Amniotic stem cell (primary cell): ENCODE measurements at regions not wholly inside any gene's neighbourhood (a gene's known extent, or its start where the extent isn't known, plus 50 kb on each side); places are given as distances from the start of the nearest gene placed in this dataset.

ENCODE experiments used
- DNase-seq: peaks from one replicate; lab custom pipeline; 2025; lab: John Stamatoyannopoulos, UW

DNA sequence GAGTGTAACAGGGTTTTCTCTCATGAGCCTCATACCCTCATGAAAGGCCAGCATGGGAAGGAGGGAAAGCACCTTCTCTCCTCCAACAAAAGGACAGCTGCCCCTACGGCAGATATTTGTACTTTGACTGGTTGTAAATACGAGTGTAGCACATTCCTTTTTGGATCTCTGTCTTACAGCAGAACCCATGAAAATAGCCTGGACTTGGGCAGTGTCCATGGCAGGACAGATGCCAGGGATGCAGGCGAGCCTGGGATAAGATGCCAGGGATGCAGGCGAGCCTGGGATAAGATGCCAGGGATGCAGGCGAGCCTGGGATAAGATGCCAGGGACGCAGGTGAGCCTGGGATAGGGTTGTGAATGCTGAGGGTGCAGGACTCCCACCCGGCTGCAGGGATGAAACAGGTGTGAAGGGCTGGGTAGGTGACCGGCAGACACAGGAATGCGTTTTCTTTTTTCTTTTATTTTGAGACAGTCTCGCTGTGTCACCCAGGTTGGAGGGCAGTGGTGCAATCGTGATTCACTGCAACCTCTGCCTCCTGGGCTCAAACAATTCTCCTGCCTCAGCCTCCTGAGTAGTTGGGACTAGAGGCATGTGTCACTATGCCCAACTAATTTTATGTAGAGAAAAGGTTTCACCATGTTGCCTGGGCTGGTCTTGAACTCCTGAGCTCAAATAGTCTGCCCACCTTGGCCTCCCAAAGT lies 120.0 kb downstream of the BEGAIN start:
- no peak for DNase-seq

DNA sequence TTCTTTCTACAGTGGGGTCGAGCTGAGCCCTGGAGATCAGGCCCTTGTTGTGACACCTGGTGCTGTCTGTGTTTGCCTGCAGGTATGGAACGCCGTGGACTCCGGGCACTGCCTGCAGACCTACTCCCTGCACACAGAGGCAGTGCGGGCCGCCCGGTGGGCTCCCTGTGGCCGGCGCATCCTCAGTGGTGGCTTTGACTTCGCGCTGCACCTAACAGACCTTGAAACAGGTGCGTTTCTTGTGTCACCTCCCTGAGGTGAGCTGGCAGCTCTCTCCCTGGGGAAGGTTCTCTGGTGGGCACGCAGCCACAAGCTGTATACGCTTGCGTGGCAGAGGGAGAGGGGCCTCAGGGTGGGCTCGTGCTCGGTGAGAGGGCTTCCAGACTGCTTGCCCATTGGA lies 119.3 kb downstream of the BEGAIN start:
- no peak for DNase-seq

DNA sequence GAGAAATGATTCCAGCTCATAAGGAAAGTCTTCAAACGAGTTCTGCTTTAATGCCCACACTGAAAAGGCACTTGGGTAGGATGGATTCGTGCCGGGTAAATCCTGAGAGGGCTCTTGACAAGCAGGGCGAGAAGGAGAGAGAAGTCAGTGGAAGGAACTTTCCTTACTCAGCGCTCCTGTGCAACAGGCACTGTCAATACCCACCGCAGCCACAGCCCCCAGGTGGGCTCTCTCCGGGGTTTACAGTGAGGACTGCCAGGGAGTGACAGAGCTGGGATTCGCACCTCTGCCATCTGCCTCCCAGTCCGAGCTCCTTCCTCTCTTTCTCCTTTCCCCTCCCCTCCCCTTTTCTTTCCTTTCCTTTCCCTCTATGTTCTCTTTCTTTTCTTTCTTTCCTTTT lies 118.7 kb downstream of the BEGAIN start:
- DNase-seq: no peak

DNA sequence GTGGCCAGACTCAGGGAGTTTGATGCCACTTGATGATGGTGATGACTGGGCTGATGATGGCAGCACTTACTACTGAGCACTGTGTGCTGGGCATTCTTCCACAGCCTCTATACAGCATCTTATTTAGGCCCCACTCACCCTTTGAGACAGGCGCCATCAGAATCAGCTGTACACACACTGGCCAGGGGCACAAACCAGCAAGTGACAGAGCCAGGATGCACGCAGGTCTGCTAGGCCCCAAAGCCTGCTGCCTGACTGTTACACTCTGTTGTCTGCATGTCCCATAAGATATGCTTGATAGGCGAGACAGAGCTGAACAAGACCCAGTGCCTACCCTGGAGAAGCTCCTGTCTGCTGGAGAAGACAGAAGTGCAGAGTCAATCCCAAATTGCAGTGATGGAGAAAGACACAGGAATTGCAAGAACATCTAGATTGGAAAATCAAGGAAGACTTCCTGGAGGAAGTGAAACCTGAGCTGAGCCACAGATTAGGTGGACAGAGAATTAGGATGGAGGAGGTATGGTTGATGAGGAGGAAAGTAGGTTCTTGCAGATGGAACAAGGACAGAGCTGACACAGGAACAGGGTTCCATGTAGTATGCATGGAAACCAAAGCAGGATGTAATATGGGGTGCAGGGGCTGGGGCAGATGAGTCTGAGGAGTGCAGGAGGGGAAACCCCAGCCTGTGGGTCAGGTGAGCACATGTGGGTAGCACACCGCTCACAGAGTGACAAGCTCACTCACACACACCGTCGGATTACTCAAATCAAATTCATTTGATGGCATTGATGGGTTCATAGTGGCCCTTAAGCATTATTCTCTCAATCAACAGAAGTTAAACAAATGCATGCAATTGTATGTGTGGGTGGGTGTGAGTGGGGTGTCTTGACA lies 117.3 kb downstream of the BEGAIN start:
- no peak for DNase-seq

DNA sequence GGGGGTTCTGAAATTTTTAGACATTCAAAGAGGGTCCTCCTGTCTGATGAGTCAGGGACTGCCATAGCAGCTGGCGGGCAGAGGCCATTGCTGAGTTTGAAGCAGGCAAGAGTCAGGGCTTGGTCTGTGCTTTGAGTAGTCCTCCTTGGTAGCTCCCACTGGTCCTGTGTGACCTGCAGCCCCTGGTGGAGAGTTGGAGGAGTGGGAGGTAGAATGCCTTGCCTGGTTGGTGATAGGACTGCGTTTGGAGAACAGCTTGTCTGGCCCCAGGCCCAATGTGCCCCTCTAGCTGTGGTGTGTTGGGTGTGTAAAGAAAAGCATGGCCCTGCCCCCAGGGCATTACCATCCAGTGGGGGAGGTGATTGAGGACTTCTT lies 116.7 kb downstream of the BEGAIN start:
- DNase-seq: no peak

DNA sequence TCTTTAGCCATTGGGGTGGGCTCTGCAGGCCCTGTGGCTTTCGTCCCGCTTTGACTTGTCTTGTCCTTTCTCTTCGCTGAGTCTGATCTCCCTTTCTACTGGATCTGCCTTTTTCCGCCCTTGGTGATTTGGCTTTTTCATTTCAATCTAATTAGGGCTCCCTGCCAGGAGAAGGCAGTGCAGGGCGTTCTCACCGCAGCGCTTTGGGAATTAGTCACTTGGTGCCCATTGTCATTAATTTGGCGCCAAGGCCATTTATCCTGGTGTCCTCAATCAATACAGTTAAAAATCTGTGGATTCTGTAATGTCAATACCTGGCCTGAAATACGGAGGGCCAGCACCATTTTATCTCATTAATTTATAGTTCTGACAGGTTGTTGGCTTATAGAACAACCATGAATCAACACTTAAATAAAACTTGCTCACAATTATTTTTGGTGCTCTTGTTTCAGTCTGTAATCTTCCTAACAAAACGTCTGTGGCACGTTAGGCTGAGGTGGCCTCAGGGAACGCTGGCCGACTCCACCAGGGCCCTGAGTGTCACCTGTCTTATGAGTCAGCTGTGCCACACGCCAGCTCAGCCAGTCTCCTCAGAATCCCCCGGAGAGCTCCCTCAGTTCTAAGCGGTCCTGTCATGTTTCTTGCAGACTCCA lies 115.7 kb downstream of the BEGAIN start:
- DNase-seq: no peak

DNA sequence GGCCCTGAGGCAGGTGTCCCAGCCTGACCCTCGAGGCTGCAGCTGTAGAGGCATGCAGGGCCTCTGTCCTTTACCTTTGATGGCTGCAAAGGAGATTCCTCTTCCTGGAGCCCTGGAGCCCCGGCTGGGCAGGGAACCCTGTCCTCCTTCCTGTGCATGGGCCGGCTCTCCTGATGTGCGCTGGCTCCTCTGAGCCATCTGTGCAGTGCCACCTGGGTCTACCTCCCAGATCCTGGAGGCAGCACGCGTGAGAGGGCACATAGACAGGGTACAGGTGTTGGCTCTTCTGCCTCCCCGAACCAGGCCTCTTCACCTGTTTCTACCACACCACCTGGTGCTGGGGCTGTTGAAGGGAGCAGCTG lies 115.1 kb downstream of the BEGAIN start:
- no peak for DNase-seq

DNA sequence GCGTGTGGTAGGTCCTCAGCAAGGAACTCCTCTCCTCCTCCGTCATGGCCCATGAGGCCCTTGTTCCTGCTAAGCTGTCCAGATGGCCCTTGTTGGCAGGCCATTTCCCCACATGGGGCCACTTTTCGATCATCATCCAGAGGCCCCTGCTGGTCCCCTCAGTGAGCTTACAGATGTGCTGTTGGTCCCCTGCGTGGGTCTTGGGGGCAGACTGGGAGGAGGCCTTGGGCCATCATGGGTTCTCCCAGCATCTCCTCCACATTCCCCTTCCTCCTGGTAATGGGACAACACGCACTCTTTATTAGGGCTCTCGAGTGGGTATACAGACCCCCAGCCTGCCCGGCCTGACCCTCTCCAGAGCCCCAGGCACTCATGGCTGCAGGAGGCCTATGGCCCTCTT lies 114.7 kb downstream of the BEGAIN start:
- no peak for DNase-seq

DNA sequence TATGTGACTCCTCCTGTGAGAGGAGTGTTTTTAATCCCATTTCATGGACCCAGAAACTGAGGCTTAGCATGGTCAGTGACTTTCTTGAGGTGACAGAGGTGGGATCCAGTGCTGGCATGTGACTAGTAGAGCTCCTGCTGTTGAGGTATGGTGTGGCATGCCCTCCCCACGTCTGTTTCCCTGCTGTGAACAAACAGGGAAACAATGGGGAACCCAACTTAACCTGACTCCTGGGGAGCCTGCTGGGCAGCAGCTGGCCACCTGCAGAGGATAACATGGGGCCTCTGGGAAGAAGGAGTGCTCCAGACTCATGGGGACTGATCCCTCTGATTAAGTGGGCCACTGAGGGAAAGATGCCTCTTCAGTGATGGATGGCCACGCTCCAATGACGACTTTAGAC lies 114.0 kb downstream of the BEGAIN start:
- no peak for DNase-seq

DNA sequence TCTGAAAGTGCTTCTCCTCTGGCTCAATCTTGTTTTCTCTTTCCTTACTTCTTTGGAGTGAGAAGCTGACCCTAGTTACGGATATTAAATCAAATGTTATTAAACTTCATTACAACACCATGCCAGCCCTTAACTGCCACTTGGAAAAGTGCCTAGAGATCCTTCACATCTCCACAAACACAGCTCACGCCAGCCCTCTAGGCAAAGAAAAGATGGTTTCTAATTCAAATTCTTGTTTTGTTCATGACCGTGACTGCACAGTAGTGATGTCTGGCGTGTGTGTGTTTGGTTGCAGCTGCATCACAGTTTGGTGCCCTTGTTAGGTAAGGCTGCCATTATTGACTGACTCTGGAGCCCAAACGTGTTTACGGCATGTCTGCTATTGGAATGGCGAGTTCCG lies 113.0 kb downstream of the BEGAIN start:
- DNase-seq: no peak

DNA sequence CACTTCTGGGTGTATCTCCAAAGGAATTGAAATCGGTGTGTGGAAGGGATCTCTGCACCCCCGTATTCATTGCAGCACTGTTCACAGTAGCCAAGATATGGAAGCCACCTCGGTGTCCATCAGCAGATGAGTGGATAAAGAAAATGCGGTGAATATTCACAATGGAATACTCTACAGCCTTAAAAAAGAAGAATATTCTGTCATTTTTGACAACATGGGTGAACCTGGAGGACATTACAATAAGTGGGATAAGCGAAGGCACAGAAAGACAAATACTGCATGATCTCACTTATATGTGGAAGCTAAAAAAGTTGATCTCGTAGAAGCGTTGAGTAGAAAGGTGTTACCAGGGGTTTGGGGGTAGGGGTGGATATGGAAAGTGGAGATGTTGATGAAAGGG lies 111.9 kb downstream of the BEGAIN start:
- DNase-seq: no peak

DNA sequence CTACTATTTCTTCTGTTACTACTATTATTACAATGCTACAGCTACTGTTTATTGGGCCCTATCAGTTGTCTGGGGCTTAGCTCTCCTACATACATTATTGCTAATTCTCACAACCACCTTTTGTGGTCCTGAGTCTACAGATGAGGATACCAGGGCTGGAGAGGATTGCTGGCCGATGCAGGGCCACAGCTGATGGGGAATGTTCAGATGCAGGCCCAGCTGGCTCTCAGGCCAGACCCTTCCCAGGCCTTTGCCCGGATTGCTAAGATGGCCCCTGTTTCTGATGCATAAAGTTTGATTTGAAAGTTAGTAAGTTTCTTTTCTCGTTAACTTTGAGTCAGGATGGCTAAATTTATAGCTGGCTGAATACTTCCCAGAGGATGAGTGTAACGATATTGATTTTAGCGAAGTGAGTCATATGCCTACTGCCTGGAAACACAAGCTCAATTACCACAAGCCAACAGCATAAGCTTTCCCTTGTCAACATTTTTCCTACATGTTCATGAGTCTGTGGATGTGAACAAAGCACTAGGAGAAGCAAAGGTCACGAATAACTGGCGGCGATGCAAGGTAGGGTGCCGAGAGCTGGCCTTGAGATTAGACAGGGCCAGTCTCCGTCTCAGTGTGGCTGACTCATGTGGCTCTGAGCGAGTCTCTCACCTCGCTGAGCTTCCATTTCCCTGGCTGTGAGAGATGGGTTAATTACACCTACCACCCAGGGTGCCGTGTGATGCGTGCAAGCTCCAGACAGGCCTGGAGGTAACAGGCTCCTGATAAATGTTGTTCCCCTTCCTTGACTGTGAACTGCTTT lies 111.0 kb downstream of the BEGAIN start:
- DNase-seq: peak; percentile 73

DNA sequence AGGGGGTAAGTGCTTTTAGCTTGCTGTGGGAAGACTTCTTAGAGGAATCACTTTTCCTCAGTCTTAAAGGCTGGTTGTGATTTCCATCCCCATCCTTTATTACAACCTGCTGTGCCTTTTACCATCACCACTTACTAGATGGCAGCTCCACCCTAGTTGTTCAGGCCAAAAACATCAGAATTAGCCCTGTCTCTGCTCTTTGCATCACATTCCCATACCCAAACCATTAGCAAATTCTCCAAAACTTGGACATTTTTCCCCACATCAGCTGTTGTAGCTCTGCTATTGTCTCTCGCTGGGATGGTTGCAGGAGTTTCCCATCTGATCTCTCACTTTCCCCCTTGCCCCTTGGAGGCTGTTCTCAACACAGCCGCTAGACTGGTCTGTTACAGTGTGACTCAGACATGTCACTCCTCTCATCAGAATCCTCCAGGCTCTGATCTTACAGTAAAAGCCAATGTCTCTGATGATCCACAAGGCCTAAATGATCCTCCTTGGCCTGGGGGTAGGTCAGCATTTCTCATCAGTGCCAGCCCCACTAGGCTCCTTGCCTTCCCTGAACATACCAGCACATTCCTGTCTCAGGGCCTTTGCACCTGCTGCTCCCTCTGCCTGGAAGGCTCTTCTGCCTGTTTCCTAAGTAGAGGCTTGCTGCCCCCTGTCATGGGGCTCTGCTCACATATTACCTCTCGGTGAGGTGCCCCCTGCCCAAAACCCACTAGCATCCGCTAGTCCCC lies 102.5 kb downstream of the BEGAIN start:
- DNase-seq: no peak

DNA sequence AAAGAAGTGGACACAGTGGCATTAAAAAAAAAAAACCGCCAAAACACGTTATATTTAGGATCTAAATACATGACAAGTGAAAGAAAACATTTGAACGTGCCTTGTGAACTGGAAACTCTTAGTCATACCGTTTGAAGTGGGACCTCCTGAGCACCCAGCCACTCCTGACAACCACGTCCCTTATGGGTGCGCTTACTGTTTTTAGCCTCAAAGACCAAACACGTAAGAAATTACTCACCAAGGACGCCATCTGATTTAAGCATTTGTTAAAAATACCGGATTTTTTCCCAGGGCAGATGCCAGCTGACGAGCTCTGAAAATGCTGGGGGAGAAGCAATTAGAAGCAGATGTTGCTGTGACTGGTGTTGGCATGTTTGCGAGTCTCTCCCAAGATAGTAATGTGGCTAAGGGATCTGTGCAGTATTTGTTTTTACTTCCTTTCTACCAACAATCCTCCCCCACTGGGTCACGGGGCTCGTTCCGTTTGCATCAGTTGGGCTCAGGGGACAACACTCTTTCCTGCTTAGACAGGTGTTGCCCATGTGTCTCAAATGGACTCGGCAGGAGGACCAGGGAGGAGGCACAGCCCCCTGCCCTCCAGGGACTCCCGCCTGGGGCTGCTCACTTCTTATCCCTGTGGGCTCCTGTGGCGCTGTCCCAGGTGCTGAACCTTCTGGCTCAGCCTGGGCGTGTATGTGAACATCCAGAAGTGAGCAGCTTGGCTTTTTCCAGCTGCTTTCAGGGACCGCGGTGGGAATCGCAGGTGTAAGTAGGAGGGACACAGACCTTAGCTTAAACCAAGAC lies 101.0 kb downstream of the BEGAIN start:
- peak; percentile 69 for DNase-seq
